OCI-LY7 (cell line): ENCODE measurements at regions not wholly inside any gene's neighbourhood (a gene's known extent, or its start where the extent isn't known, plus 50 kb on each side); places are given as distances from the start of the nearest gene placed in this dataset.
"Not testable (repeated sequence)": the region's sequence is repeated elsewhere in the genome, so short reads cannot be mapped to it uniquely, and the experiment has no call there.

Source experiments
- BruUV-seq: library from RNA; stranded (reverse); fragments of 400-500 nt; replicated peaks from 2 replicates; lab custom pipeline; 2021; lab: Mats Ljungman, UMichigan
- CTCF ChIA-PET: fragments of 300-600 bp; sonication (Branson Sonifier 250); formaldehyde crosslinking; loops from one replicate; lab custom pipeline; 2022; ENCODE audit warnings: antibody characterized with exemption; ENCODE audit not compliant: unreplicated experiment; lab: Charles Lee
- POLR2A ChIA-PET: fragments of 300-600 bp; sonication (Branson Sonifier 250); formaldehyde crosslinking; loops from one replicate; lab custom pipeline; 2022; ENCODE audit warnings: antibody characterized with exemption; lab: Charles Lee
- DNase-seq: peaks from one replicate; pipeline ENCODE4 v3.0.0-alpha.2; 2015; ENCODE audit warnings: low spot score
- H2AFZ ChIP-seq: fragments of 200-600 bp; sonication (generic), shearing (Covaris generic); 2 replicates; pipeline ENCODE4 v1.6.1; 2014; ENCODE audit warnings: mild to moderate bottlenecking, antibody characterized with exemption, low read length, moderate library complexity
- H3K27ac ChIP-seq: fragments of 200-600 bp; sonication (generic); 2 replicates; pipeline ENCODE4 v1.5.1; 2014; ENCODE audit warnings: mixed run types, low read depth, mild to moderate bottlenecking, moderate library complexity, low read length, inconsistent platforms; ENCODE audit not compliant: poor library complexity, severe bottlenecking
- H3K36me3 ChIP-seq: fragments of 200-600 bp; sonication (generic); 2 replicates; pipeline ENCODE4 v1.6.1; 2014; ENCODE audit warnings: mild to moderate bottlenecking, antibody characterized with exemption, low read length, moderate library complexity, mixed read lengths; ENCODE audit not compliant: insufficient read depth
- H3K4me1 ChIP-seq: fragments of 200-600 bp; sonication (generic); 2 replicates; pipeline ENCODE4 v1.5.1; 2014; ENCODE audit warnings: mild to moderate bottlenecking, low read length; ENCODE audit not compliant: insufficient read depth, poor library complexity, severe bottlenecking
- H3K4me2 ChIP-seq: fragments of 200-600 bp; sonication (generic); 2 replicates; pipeline ENCODE4 v1.6.1; 2014; ENCODE audit warnings: mild to moderate bottlenecking, low read length
- H3K4me3 ChIP-seq: fragments of 200-600 bp; sonication (generic); 2 replicates; pipeline ENCODE4 v1.5.1; 2014; ENCODE audit warnings: mild to moderate bottlenecking, low read depth, low read length; ENCODE audit not compliant: poor library complexity, severe bottlenecking
- H3K79me2 ChIP-seq: fragments of 200-600 bp; sonication (generic); 2 replicates; pipeline ENCODE4 v1.6.1; 2016; ENCODE audit warnings: low read depth, mild to moderate bottlenecking, low read length, moderate library complexity, mixed read lengths; ENCODE audit not compliant: insufficient read depth
- H3K9me2 ChIP-seq: fragments of 200-600 bp; sonication (generic); 2 replicates; pipeline ENCODE4 v1.6.1; 2016; ENCODE audit warnings: mild to moderate bottlenecking, low read length, mixed read lengths; ENCODE audit not compliant: insufficient read depth
- H3K9me3 ChIP-seq: fragments of 200-600 bp; sonication (generic); 2 replicates; pipeline ENCODE4 v1.6.1; 2014; ENCODE audit warnings: mild to moderate bottlenecking, mixed run types, low read length, mixed read lengths
- H4K20me1 ChIP-seq: fragments of 200-600 bp; sonication (generic); 2 replicates; pipeline ENCODE4 v1.6.1; 2014; ENCODE audit warnings: mild to moderate bottlenecking, antibody characterized with exemption, low read length, moderate library complexity, mixed read lengths; ENCODE audit not compliant: insufficient read depth
- CTCF ChIP-seq: fragments of 200-600 bp; sonication (generic); conservative IDR thresholded peaks from 2 replicates; pipeline ENCODE4 v1.5.1; 2014; ENCODE audit warnings: mild to moderate bottlenecking, antibody characterized with exemption, low read length, moderate library complexity, mixed read lengths
- EZH2phosphoT487 ChIP-seq: fragments of 200-600 bp; sonication (generic); IDR thresholded peaks from 2 replicates; pipeline ENCODE4 v1.6.1; 2018; ENCODE audit warnings: low read depth, borderline replicate concordance, mild to moderate bottlenecking, mixed run types, antibody characterized with exemption, low read length, moderate library complexity, mixed read lengths
- intact Hi-C: fragments of 100-400 bp; cut with micrococcal nuclease; formaldehyde crosslinking; loops from one replicate; pipeline ENCODE4 v1.10.0; 2022; ENCODE audit not compliant: unreplicated experiment

- Histone ChIP-seq H3K4me1 (no peaks in the 10 kb centered on the region), H3K27ac (no peak overlapping the region), H3K9me2 (no peaks in the 10 kb centered on the region), H3K36me3 (no peaks in the 10 kb centered on the region), H3K4me3 (no peak overlapping the region), H3K9me3 (no peaks in the 10 kb centered on the region), H2AFZ (no peak overlapping the region), H3K4me2 (no peak overlapping the region), H4K20me1 (no peaks in the 10 kb centered on the region; the same call in 1 of the 2 replicates), H3K79me2 (no peaks in the 10 kb centered on the region)
- ChIA-PET CTCF (no interaction called here), POLR2A (interaction anchor here (0.7 kb wide), 1 partner anchor 1096 kb away, joined by 3 read pairs; no protein-coding TSS in a partner anchor)
- intact Hi-C loops = no loop called here
- DNase-seq = no peak
- no TSS peak for BruUV-seq
- no peak for TF ChIP-seq EZH2phosphoT487
- TF ChIP-seq CTCF = no peak
These were observed 266.3 kb upstream of the AGAP1 start for GRCh38 chr2:235227590-235227989.

GRCh38 chr2:235228422-235228821 lies 265.4 kb upstream of the AGAP1 start:
- DNase-seq, H3K9me3 ChIP-seq, H3K4me2 ChIP-seq, H3K27ac ChIP-seq, H3K79me2 ChIP-seq, H3K4me3 ChIP-seq, H2AFZ ChIP-seq, H4K20me1 ChIP-seq, CTCF ChIA-PET, H3K36me3 ChIP-seq, H3K9me2 ChIP-seq, H3K4me1 ChIP-seq, BruUV-seq, intact Hi-C loops: not testable (repeated sequence)
- POLR2A ChIA-PET = interaction anchor here (0.7 kb wide), 1 partner anchor 1096 kb away, joined by 3 read pairs; no protein-coding TSS in a partner anchor

GRCh38 chr2:235229236-235229635 lies 264.6 kb upstream of the AGAP1 start:
- Histone ChIP-seq H3K4me3 (no peak overlapping the region), H3K27ac (no peak overlapping the region), H3K36me3 (no peaks in the 10 kb centered on the region), H3K4me1 (no peaks in the 10 kb centered on the region), H3K79me2 (no peaks in the 10 kb centered on the region), H2AFZ (no peak overlapping the region), H3K9me3 (no peaks in the 10 kb centered on the region), H4K20me1 (no peaks in the 10 kb centered on the region; the same call in 1 of the 2 replicates), H3K9me2 (no peaks in the 10 kb centered on the region), H3K4me2 (no peak overlapping the region)
- no peak for DNase-seq
- BruUV-seq = no TSS peak
- ChIA-PET CTCF (no interaction called here), POLR2A (no interaction called here)
- intact Hi-C loops = no loop called here
- no peak for TF ChIP-seq CTCF
- no peak for TF ChIP-seq EZH2phosphoT487
